H1 (cell line): ENCODE measurements at regions not wholly inside any gene's neighbourhood (a gene's known extent, or its start where the extent isn't known, plus 50 kb on each side); places are given as distances from the start of the nearest gene placed in this dataset.

Experiments used
- CTCF ChIA-PET: fragments of 300-600 bp; sonication (Branson Sonifier 250); formaldehyde crosslinking; loops from one replicate; lab custom pipeline; 2021; ENCODE audit not compliant: partially characterized antibody; lab: Charles Lee
- POLR2A ChIA-PET: fragments of 300-600 bp; sonication (Branson Sonifier 250); formaldehyde crosslinking; loops from one replicate; lab custom pipeline; 2021; ENCODE audit warnings: inconsistent platforms; ENCODE audit not compliant: partially characterized antibody; lab: Charles Lee
- DNase-seq, 2 experiments: peaks; one replicate each; pipeline versions ENCODE4 v3.0.0 to v3.0.0-alpha.2; 2010 to 2022; ENCODE audit warnings: low spot score in 2 of 2, low read depth in 1 of 2, mixed read lengths in 1 of 2
- FAIRE-seq: peaks from 2 replicates; lab custom pipeline; 2011; peaks lifted over from hg19 to GRCh38; lab: Jason Lieb, UNC
- H2AFZ ChIP-seq: 2 replicates; pipeline ENCODE4 v1.8.1; 2012; ENCODE audit warnings: low read length, inconsistent platforms
- H2AK5ac ChIP-seq: 2 replicates; pipeline ENCODE4 v1.6.1; 2013; ENCODE audit warnings: low read depth, low read length
- H2BK120ac ChIP-seq: replicated peaks from 2 replicates; pipeline ENCODE3; 2013; ENCODE audit warnings: low read depth, low read length, inconsistent platforms
- H2BK12ac ChIP-seq: 2 replicates; pipeline ENCODE4 v1.6.1; 2013; ENCODE audit warnings: low read depth, low read length
- H2BK15ac ChIP-seq: 2 replicates; pipeline ENCODE4 v1.6.1; 2013; ENCODE audit warnings: low read length
- H2BK20ac ChIP-seq: 2 replicates; pipeline ENCODE4 v1.6.1; 2013; ENCODE audit warnings: low read length
- H2BK5ac ChIP-seq: 2 replicates; pipeline ENCODE4 v1.6.1; 2013; ENCODE audit warnings: low read depth, low read length
- H3K14ac ChIP-seq: 2 replicates; pipeline ENCODE4 v1.6.1; 2013; ENCODE audit warnings: inconsistent platforms; ENCODE audit not compliant: insufficient read length
- H3K18ac ChIP-seq: 2 replicates; pipeline ENCODE4 v1.6.1; 2013; ENCODE audit warnings: low read length; ENCODE audit errors: extremely low read depth
- H3K23ac ChIP-seq: 2 replicates; pipeline ENCODE4 v1.6.1; 2013; ENCODE audit warnings: inconsistent platforms; ENCODE audit not compliant: insufficient read length
- H3K23me2 ChIP-seq: 2 replicates; pipeline ENCODE4 v1.6.1; 2013; ENCODE audit warnings: low read depth, low read length
- H3K27ac ChIP-seq: 2 replicates; pipeline ENCODE4 v1.6.1; 2011; ENCODE audit warnings: low read depth, low read length, inconsistent platforms
- H3K27me3 ChIP-seq, 4 experiments: replicated peaks in 1 of 4; 1 replicate in 1 of 4; 2 replicates in 3 of 4; pipeline versions ENCODE4 v1.6.1 to v1.8.1; 2011 to 2013; ENCODE audit warnings: low read length in 3 of 4, mild to moderate bottlenecking in 3 of 4, inconsistent platforms in 2 of 4, mixed read lengths in 2 of 4, moderate library complexity in 1 of 4; ENCODE audit not compliant: control insufficient read depth in 3 of 4, insufficient read depth in 3 of 4; ENCODE audit errors: extremely low read depth in 1 of 4
- H3K36me3 ChIP-seq, 4 experiments: 2 replicates each; pipeline versions ENCODE4 v1.6.1 to v1.8.1; 2011 to 2013; ENCODE audit warnings: mild to moderate bottlenecking in 4 of 4, low read length in 3 of 4, moderate library complexity in 2 of 4, control low read depth in 1 of 4, inconsistent platforms in 1 of 4; ENCODE audit not compliant: insufficient read depth in 4 of 4, control insufficient read depth in 2 of 4
- H3K4ac ChIP-seq: replicated peaks from 2 replicates; pipeline ENCODE3; 2013; ENCODE audit warnings: low read length, low read depth, mixed read lengths, inconsistent platforms; ENCODE audit not compliant: insufficient read length
- H3K4me1 ChIP-seq, 4 experiments: replicated peaks in 1 of 4; 1 replicate in 1 of 4; 2 replicates in 3 of 4; pipeline versions ENCODE4 v1.6.1 to v1.8.1; 2011 to 2013; ENCODE audit warnings: low read length in 3 of 4, inconsistent platforms in 2 of 4, mixed read lengths in 1 of 4; ENCODE audit not compliant: insufficient read depth in 4 of 4, control insufficient read depth in 3 of 4
- H3K4me2 ChIP-seq, 2 experiments: 2 replicates each; pipeline versions ENCODE4 v1.6.1 to v1.8.1; 2011 to 2013; ENCODE audit warnings: low read depth in 2 of 2, low read length in 2 of 2, control low read depth in 1 of 2, inconsistent platforms in 1 of 2, mild to moderate bottlenecking in 1 of 2; ENCODE audit not compliant: insufficient read depth in 1 of 2
- H3K4me3 ChIP-seq, 4 experiments: fragments of 200-600, 300-600 bp in 1 of 4; sonication (generic), shearing (Covaris generic), sonication (Bioruptor Twin) in 1 of 4; 2 replicates each; pipeline versions ENCODE4 v1.5.1 to v1.8.1; 2011 to 2016; ENCODE audit warnings: low read length in 4 of 4, low read depth in 3 of 4, control low read depth in 2 of 4, inconsistent platforms in 2 of 4, mild to moderate bottlenecking in 2 of 4, mixed read lengths in 1 of 4, moderate library complexity in 1 of 4; ENCODE audit not compliant: insufficient read depth in 2 of 4; ENCODE audit errors: extremely low read depth in 1 of 4
- H3K56ac ChIP-seq: replicated peaks from 2 replicates; pipeline ENCODE3; 2013; ENCODE audit warnings: low read depth, mild to moderate bottlenecking, mixed read lengths, low read length, inconsistent platforms; ENCODE audit not compliant: insufficient read length
- H3K79me1 ChIP-seq: 2 replicates; pipeline ENCODE4 v1.6.1; 2013; ENCODE audit warnings: low read depth, low read length, control low read depth
- H3K79me2 ChIP-seq, 2 experiments: 2 replicates each; pipeline versions ENCODE4 v1.6.1 to v1.8.1; 2012 to 2013; ENCODE audit warnings: low read length in 2 of 2, mild to moderate bottlenecking in 2 of 2, inconsistent platforms in 1 of 2; ENCODE audit not compliant: insufficient read depth in 2 of 2, control insufficient read depth in 1 of 2
- H3K9ac ChIP-seq, 4 experiments: replicated peaks in 1 of 4; 1 replicate in 1 of 4; 2 replicates in 3 of 4; pipeline versions ENCODE4 v1.6.1 to v1.8.1; 2011 to 2013; ENCODE audit warnings: low read depth in 3 of 4, low read length in 3 of 4, control low read depth in 2 of 4, mild to moderate bottlenecking in 2 of 4, moderate library complexity in 2 of 4, inconsistent platforms in 1 of 4; ENCODE audit errors: extremely low read depth in 1 of 4
- H3K9me3 ChIP-seq, 2 experiments: 2 replicates each; pipeline versions ENCODE4 v1.6.1 to v1.8.1; 2012 to 2013; ENCODE audit warnings: mild to moderate bottlenecking in 2 of 2, moderate library complexity in 2 of 2, control low read depth in 1 of 2, inconsistent platforms in 1 of 2, low read depth in 1 of 2, low read length in 1 of 2, mixed read lengths in 1 of 2; ENCODE audit not compliant: insufficient read depth in 2 of 2
- H4K20me1 ChIP-seq, 2 experiments: replicated peaks in 1 of 2; 2 replicates each; pipeline versions ENCODE3 to v1.8.1; 2011 to 2013; ENCODE audit warnings: inconsistent platforms in 2 of 2, low read length in 2 of 2, mild to moderate bottlenecking in 1 of 2; ENCODE audit not compliant: insufficient read depth in 2 of 2, control insufficient read depth in 1 of 2
- H4K5ac ChIP-seq: 2 replicates; pipeline ENCODE4 v1.6.1; 2013; ENCODE audit warnings: low read length, low read depth, mixed read lengths, inconsistent platforms; ENCODE audit not compliant: insufficient read length
- H4K8ac ChIP-seq: 2 replicates; pipeline ENCODE4 v1.8.0; 2013; ENCODE audit warnings: mild to moderate bottlenecking, moderate library complexity, low read length, inconsistent platforms; ENCODE audit not compliant: insufficient read depth; ENCODE audit errors: extremely low read depth
- H4K91ac ChIP-seq: replicated peaks from 2 replicates; pipeline ENCODE3; 2013; ENCODE audit warnings: low read length, mixed read lengths, inconsistent platforms; ENCODE audit not compliant: insufficient read length
- TBP ChIP-seq: IDR thresholded peaks from 2 replicates; pipeline ENCODE4 v1.6.1; 2011; ENCODE audit warnings: low read depth, low read length, improper control_type of control experiment

DNA sequence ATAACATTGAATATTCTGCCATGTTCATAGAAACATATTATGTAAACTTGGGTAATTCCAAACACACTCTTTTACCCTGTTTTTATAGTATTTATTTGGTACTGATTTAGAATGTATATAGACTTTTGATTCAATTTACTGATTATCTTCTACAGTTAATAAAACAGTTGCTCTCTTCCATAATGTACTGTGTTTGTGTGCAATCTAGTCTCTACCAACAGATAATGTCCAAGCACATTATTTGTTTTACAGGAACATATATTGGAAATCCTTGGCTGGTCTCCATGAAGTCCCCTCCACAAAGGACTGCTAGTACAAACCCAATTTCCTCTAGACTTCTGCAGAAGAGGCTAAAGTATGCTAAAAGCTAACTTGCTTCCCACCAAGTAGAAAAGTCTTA lies 386.6 kb downstream of the RND3 start:
- Histone ChIP-seq H3K79me1 (no peaks in the 10 kb centered on the region), H3K79me2 (no peaks in the 10 kb centered on the region), H2BK15ac (no peak overlapping the region), H3K4me1 (no peaks in the 10 kb centered on the region), H3K4ac (no peak overlapping the region), H4K5ac (no peak overlapping the region), H2AK5ac (no peak overlapping the region), H3K14ac (no peak overlapping the region), H3K9ac (no peak overlapping the region), H2BK5ac (no peak overlapping the region), H3K27me3 (no peaks in the 10 kb centered on the region), H3K23ac (no peak overlapping the region), H4K91ac (no peak overlapping the region), H3K56ac (no peak overlapping the region), H3K23me2 (no peaks in the 10 kb centered on the region), H2AFZ (no peak overlapping the region), H2BK12ac (no peak overlapping the region), H3K36me3 (no peaks in the 10 kb centered on the region), H3K27ac (no peak overlapping the region), H4K8ac (no peak overlapping the region), H3K18ac (no peak overlapping the region), H2BK120ac (no peak overlapping the region), H4K20me1 (no peaks in the 10 kb centered on the region), H3K4me2 (no peak overlapping the region), H3K4me3 (no peak overlapping the region), H2BK20ac (no peak overlapping the region), H3K9me3 (no peaks in the 10 kb centered on the region)
- no peak for TF ChIP-seq TBP
- ChIA-PET CTCF (interaction anchor here (1.2 kb wide), 1 partner anchor 18 kb away, joined by 3 read pairs; no protein-coding TSS in a partner anchor), POLR2A (no interaction called here)
- FAIRE-seq (no peak), DNase-seq (no peak)
